ENCODE measurements at regions not wholly inside any gene's neighbourhood (a gene's known extent, or its start where the extent isn't known, plus 50 kb on each side); places are given as distances from the start of the nearest gene placed in this dataset.
"Not testable (repeated sequence)": the region's sequence is repeated elsewhere in the genome, so short reads cannot be mapped to it uniquely, and the experiment has no call there.

DNA sequence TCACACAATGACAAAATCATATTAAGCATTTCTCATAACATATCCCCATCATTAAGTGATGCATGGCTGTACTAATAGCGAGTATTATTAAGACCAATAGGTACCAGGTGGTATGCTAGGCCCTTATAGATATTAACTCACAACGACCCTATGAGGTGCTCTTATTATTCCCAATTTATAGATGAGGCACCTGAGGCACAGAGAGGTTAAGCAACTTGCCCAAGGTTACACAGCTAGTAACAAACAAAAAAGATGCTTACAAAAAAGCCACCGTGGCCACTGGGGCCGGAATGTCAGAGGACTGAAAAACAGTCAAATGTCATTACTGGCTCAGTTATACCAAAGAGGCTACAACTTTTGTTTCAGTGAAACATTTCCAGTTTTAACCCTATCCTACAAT lies 96.0 kb downstream of the OR13A1 start:
- no peak overlapping the region for H3K4me3 ChIP-seq (ENCODE audit: low read depth, low read length)
- DNase-seq (ENCODE audit: low read depth) = no peak
- TF ChIP-seq, protein P1, sequence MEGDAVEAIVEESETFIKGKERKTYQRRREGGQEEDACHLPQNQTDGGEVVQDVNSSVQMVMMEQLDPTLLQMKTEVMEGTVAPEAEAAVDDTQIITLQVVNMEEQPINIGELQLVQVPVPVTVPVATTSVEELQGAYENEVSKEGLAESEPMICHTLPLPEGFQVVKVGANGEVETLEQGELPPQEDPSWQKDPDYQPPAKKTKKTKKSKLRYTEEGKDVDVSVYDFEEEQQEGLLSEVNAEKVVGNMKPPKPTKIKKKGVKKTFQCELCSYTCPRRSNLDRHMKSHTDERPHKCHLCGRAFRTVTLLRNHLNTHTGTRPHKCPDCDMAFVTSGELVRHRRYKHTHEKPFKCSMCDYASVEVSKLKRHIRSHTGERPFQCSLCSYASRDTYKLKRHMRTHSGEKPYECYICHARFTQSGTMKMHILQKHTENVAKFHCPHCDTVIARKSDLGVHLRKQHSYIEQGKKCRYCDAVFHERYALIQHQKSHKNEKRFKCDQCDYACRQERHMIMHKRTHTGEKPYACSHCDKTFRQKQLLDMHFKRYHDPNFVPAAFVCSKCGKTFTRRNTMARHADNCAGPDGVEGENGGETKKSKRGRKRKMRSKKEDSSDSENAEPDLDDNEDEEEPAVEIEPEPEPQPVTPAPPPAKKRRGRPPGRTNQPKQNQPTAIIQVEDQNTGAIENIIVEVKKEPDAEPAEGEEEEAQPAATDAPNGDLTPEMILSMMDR (IDR thresholded peaks at IDR 0.05; ENCODE audit: low read depth, low read length) = no peak
- TF ChIP-seq MYC (IDR thresholded peaks at IDR 0.05; ENCODE audit: low read depth, low read length) (no peak), POLR2A (IDR thresholded peaks at IDR 0.05; ENCODE audit: extremely low read depth, insufficient read length) (no peak)
- TF ChIP-seq, protein P2, sequence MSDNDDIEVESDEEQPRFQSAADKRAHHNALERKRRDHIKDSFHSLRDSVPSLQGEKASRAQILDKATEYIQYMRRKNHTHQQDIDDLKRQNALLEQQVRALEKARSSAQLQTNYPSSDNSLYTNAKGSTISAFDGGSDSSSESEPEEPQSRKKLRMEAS (IDR thresholded peaks at IDR 0.05; ENCODE audit: low read depth, low read length) = no peak

DNA sequence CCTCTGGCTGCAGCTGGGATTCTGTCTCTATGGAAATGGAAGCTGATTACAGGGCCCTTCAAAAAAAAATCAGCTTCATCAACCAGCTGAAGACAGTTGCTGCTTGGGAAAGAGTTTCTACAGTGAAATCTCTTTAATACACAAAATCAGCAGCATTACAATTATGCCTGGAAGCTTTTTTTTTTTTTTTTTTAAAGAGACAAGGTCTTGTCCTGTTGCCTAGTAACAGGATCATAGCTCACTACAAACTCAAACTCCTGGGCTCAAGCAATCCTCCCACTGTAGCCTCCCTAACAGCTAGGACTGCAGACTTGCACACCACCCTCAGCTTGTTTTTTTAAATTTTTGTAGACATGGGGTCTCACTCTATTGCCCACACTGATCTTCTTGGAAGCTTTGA lies 94.5 kb downstream of the OR13A1 start:
- no peak overlapping the region for H3K4me3 ChIP-seq (ENCODE audit: low read depth, low read length)
- DNase-seq (ENCODE audit: low read depth) = no peak
- TF ChIP-seq MYC (IDR thresholded peaks at IDR 0.05; ENCODE audit: low read depth, low read length) = no peak
- no peak for TF ChIP-seq POLR2A (IDR thresholded peaks at IDR 0.05; ENCODE audit: extremely low read depth, insufficient read length)
- TF ChIP-seq, protein P2 (IDR thresholded peaks at IDR 0.05; ENCODE audit: low read depth, low read length) = no peak

DNA sequence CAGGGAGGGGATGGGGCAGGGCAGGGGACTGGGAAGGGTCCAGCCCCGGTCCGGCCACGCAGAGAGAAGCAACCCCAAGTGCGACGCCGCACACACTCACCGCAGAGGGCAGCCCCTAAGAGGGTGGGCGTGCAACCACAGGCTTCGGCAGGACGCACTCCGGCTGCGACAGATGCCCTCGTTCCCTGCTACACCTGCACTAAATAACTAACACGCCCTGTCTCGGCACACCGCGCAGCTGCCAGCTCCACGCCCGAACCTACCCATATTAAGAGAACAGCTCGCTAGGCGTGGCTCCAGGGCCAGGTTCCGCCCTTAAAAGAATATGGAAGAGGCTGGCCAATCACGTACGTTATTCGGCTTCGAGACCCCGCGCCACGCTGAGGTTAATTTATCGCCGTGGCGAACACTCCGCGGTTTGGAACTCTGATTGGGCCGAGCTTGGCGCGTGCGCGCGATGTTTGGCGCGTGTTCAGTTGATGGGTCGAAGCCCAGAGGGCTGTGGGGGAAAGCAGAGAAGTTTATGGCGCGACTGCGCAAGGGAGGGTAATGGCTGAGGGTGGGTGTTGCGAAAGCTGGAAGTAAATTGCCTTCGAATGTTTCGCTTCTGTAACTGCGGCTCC lies 91.1 kb downstream of the OR13A1 start:
- no peak overlapping the region for H3K4me3 ChIP-seq (ENCODE audit: low read depth, low read length)
- no peak for DNase-seq (ENCODE audit: low read depth)
- TF ChIP-seq, protein P1 (IDR thresholded peaks at IDR 0.05; ENCODE audit: low read depth, low read length) = no peak
- TF ChIP-seq, protein P2 (IDR thresholded peaks at IDR 0.05; ENCODE audit: low read depth, low read length) = no peak
- TF ChIP-seq POLR2A (IDR thresholded peaks at IDR 0.05; ENCODE audit: extremely low read depth, insufficient read length) = no peak
- TF ChIP-seq MYC (IDR thresholded peaks at IDR 0.05; ENCODE audit: low read depth, low read length) = no peak

DNA sequence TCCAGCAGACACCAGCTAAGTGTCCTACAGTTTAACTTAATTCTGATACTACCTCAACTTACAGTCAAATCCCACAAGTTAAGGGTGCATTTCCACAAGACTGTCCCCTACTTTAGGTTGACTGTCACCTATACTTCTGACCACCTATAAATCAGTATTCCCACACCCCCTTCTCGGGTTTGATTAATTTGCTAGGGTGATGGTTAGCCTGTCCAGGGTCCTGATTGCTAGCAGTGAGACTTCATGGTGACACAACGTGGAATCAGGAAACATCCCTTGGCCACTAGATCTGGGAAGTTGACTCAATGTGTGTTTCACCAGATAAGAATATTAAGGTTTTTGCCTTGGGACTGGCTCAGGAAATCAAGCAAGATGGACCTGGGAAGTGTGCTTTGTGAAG lies 88.4 kb downstream of the OR13A1 start:
- H3K4me3 ChIP-seq (ENCODE audit: low read depth, low read length) = no peak overlapping the region
- no peak for TF ChIP-seq POLR2A (IDR thresholded peaks at IDR 0.05; ENCODE audit: extremely low read depth, insufficient read length)
- no peak for TF ChIP-seq MYC (IDR thresholded peaks at IDR 0.05; ENCODE audit: low read depth, low read length)
- TF ChIP-seq, protein P2 (IDR thresholded peaks at IDR 0.05; ENCODE audit: low read depth, low read length) = no peak
- TF ChIP-seq, protein P1 (IDR thresholded peaks at IDR 0.05; ENCODE audit: low read depth, low read length) = no peak
- no peak for DNase-seq (ENCODE audit: low read depth)

DNA sequence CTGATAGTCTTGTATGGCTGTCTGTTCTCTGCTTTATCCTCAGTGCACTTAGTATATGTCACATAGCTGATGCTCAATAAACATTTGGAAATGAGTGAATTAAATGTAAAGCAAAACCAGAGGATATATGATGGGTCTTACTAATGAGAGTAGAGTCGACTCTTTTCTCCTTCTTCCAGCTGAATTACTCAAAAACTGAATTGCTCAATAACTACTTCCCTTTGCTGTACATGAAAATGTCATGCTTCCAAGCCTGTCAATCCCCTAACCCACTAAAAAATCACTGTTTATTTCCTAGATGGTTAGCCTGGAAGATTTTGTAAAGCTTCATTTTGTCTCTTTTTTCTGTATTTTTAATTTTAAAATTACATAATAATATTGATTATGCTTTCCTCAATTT lies 88.0 kb downstream of the OR13A1 start:
- TF ChIP-seq MYC (IDR thresholded peaks at IDR 0.05; ENCODE audit: low read depth, low read length) (no peak), POLR2A (IDR thresholded peaks at IDR 0.05; ENCODE audit: extremely low read depth, insufficient read length) (no peak)
- TF ChIP-seq, protein P2 (IDR thresholded peaks at IDR 0.05; ENCODE audit: low read depth, low read length) = no peak
- TF ChIP-seq, protein P1 (IDR thresholded peaks at IDR 0.05; ENCODE audit: low read depth, low read length) = no peak
- H3K4me3 ChIP-seq (ENCODE audit: low read depth, low read length) = no peak overlapping the region
- DNase-seq (ENCODE audit: low read depth) = peak; percentile 24

DNA sequence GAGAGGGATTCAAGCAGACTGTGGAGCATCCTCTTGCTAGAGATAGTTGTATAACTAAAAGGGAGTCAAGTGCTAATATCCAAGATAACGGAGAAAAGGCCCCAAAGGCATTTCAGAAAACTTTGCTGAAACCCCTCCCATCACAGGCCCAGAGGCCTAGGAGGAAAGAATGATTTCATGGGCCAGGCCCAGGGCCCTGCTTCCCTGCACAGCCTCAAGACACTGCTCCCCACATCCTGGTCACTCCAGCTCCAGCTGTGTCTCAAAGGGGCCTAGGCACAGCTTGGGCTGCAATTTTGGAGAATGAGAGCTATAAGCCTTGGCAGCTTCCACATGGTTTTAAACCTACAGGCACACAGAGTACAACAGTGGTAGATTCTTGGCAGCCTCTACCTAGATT lies 85.6 kb downstream of the OR13A1 start:
- TF ChIP-seq, protein P1 (IDR thresholded peaks at IDR 0.05; ENCODE audit: low read depth, low read length) = no peak
- TF ChIP-seq MYC (IDR thresholded peaks at IDR 0.05; ENCODE audit: low read depth, low read length) (no peak), POLR2A (IDR thresholded peaks at IDR 0.05; ENCODE audit: extremely low read depth, insufficient read length) (no peak)
- TF ChIP-seq, protein P2 (IDR thresholded peaks at IDR 0.05; ENCODE audit: low read depth, low read length) = no peak
- DNase-seq (ENCODE audit: low read depth) = no peak
- H3K4me3 ChIP-seq (ENCODE audit: low read depth, low read length) = no peak overlapping the region

DNA sequence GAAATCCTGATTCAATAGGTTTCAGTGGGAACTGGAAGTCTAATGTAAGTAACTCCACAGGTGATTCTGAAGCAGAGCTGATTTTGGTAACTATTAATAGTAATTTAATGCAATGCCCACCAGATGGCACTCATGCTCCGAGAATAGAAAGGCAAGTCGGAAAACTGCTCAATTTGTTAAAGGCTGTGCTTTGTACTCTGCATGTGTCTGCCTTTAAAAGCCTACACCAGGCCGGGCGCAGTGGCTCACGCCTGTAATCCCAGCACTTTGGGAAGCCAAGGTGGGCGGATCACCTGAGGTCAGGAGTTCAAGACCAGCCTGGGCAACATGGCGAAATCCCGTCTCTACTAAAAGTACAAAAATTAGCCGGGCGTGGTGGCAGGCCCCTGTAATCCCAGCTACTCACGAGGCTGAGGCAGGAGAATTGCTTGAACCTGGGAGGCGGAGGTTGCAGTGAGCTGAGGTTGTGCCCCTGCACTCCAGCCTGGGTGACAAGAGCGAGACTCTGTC lies 80.1 kb downstream of the OR13A1 start:
- not testable (repeated sequence) for H3K4me3 ChIP-seq (ENCODE audit: low read depth, low read length)
- DNase-seq (ENCODE audit: low read depth) = peak; percentile 85

Data from NB4 (cell line).